CD4-positive, alpha-beta T cell treated with Interleukin-1 beta for 1 hour (primary cell): ENCODE measurements at regions not wholly inside any gene's neighbourhood (a gene's known extent, or its start where the extent isn't known, plus 50 kb on each side); places are given as distances from the start of the nearest gene placed in this dataset.

Experiments used
- DNase-seq, 2 donors: peaks; one replicate each; pipeline ENCODE4 v3.0.0-alpha.2; 2020 to 2022

GRCh38 chr3:80580146-80580545 is 812.3 kb upstream of the ROBO1 start:
- DNase-seq: no peak

- no peak for DNase-seq
Observed at GRCh38 chr3:80564391-80564790, 796.6 kb upstream of the ROBO1 start.

GRCh38 chr3:80559701-80560100 is 791.9 kb upstream of the ROBO1 start:
- no peak for DNase-seq

GRCh38 chr3:80556763-80557162 is 789.0 kb upstream of the ROBO1 start:
- DNase-seq: no peak

GRCh38 chr3:80554304-80554703 is 786.5 kb upstream of the ROBO1 start:
- DNase-seq: no peak

GRCh38 chr3:80553211-80553610 is 785.4 kb upstream of the ROBO1 start:
- DNase-seq: no peak

GRCh38 chr3:80550174-80550573 is 782.4 kb upstream of the ROBO1 start:
- no peak for DNase-seq

- no peak for DNase-seq
Observed at GRCh38 chr3:80549173-80549572, 781.4 kb upstream of the ROBO1 start.

GRCh38 chr3:80543154-80543553 is 775.4 kb upstream of the ROBO1 start:
- no peak for DNase-seq

- no peak for DNase-seq
Observed at GRCh38 chr3:80542456-80542855, 774.7 kb upstream of the ROBO1 start.

GRCh38 chr3:80537680-80538079 is 769.9 kb upstream of the ROBO1 start:
- no peak for DNase-seq

- DNase-seq: no peak
Observed at GRCh38 chr3:80535286-80535685, 767.5 kb upstream of the ROBO1 start.

GRCh38 chr3:80533553-80533952 is 765.8 kb upstream of the ROBO1 start:
- DNase-seq: no peak

- DNase-seq: no peak
Observed at GRCh38 chr3:80526153-80526552, 758.4 kb upstream of the ROBO1 start.

- no peak for DNase-seq
Observed at GRCh38 chr3:80521081-80521480, 753.3 kb upstream of the ROBO1 start.

GRCh38 chr3:80519436-80519835 is 751.6 kb upstream of the ROBO1 start:
- DNase-seq: no peak

- DNase-seq: no peak
Observed at GRCh38 chr3:80496452-80496851, 728.7 kb upstream of the ROBO1 start.

GRCh38 chr3:80492162-80492561 is 724.4 kb upstream of the ROBO1 start:
- DNase-seq: no peak

- no peak for DNase-seq
Observed at GRCh38 chr3:80472961-80473360, 705.2 kb upstream of the ROBO1 start.

- DNase-seq: no peak
Observed at GRCh38 chr3:80472459-80472858, 704.7 kb upstream of the ROBO1 start.

- no peak for DNase-seq
Observed at GRCh38 chr3:80470433-80470832, 702.6 kb upstream of the ROBO1 start.

GRCh38 chr3:80465746-80466145 is 697.9 kb upstream of the ROBO1 start:
- DNase-seq: no peak

GRCh38 chr3:80451393-80451792 is 683.6 kb upstream of the ROBO1 start:
- no peak for DNase-seq

GRCh38 chr3:80445641-80446040 is 677.8 kb upstream of the ROBO1 start:
- DNase-seq: no peak

- DNase-seq: no peak
Observed at GRCh38 chr3:80445053-80445452, 677.3 kb upstream of the ROBO1 start.

GRCh38 chr3:80439490-80439889 is 671.7 kb upstream of the ROBO1 start:
- DNase-seq: no peak
